Uterus (tissue), 2 donors: ENCODE measurements at regions not wholly inside any gene's neighbourhood (a gene's known extent, or its start where the extent isn't known, plus 50 kb on each side); places are given as distances from the start of the nearest gene placed in this dataset.

Experiments
- CTCF ChIP-seq, 4 experiments: fragments of 200-600 bp in 2 of 4; fragments of 450-650 bp in 2 of 4; sonication (generic) in 2 of 4; IDR thresholded peaks; one replicate each; pipeline ENCODE4 v1.5.1; 2016 to 2019; ENCODE audit warnings: antibody characterized with exemption in 4 of 4, mild to moderate bottlenecking in 2 of 4, moderate library complexity in 1 of 4
- POLR2A ChIP-seq, 2 donors: fragments of 450-650 bp; IDR thresholded peaks; one replicate each; pipeline ENCODE4 v1.6.1; 2016; ENCODE audit warnings: antibody characterized with exemption in 2 of 2, mild to moderate bottlenecking in 1 of 2, moderate library complexity in 1 of 2

DNA sequence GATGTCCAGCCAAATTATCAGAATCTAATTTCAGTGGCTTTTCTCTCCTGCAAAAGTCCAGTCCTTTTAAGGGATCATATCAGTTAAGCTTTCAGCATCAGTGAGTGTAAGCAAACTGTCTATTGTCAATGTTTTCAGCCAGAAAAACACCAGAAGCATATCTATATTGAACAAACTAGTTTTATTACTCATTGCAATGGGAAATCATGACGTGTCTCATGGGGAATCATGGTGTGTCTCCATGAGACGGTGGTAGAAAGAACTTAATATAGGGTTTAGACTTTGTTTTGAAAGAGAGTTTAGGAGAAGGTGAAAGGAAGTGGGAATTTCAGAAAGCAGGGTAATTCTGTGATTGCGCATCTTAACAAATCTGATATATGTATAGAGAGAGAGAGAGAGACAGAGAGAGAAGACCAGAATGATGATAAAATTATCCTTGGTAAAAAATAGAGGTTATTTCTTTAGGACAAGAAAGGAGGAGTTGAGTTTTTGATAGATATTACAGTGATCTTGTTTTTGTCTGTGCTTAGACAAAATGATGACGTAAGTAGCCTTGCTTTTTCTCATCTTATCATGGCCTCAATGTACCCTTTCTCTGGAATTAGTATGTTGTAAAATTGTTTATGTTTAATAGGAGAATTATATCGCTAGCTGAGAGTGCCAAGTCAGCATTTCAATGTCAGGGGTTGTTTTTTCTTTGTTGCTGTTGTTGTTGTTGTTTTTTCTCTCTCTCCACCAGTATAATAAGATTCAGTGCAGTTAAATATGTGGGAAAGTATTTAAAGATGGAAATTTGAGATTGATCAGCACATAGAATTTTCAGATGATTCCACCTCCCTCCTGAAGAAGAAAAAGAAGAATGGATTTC lies 129.9 kb upstream of the OSTN start:
- TF ChIP-seq CTCF (IDR thresholded peaks at IDR 0.05): no peak
- TF ChIP-seq POLR2A (IDR thresholded peaks at IDR 0.05): no peak
